ENCODE measurements at regions not wholly inside any gene's neighbourhood (a gene's known extent, or its start where the extent isn't known, plus 50 kb on each side); places are given as distances from the start of the nearest gene placed in this dataset.

DNA sequence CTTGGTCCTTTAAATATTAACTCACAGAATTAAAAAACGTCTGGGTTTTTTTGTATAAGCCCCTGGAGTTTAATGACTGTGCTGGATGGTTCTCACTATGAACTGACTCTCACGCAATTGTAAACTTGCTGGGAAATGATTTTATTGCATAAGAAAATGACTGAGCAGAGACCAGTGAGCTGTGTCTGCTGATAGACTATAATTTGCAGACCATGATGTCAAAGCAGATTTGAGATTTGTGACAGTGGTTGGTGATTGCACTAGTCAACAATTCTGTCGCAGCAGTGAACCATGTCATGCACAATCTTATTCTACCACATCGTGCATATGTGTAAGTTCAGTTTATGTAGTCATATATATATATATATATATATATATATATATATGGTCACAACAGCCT, 85.7 kb upstream of the C9orf72 start:
- H3K4me3 ChIP-seq (ENCODE audit: insufficient read length, low read depth) = no peak overlapping the region
- no peaks in the 10 kb centered on the region for H3K4me1 ChIP-seq (ENCODE audit: insufficient read depth, insufficient read length)
- no peak for DNase-seq (ENCODE audit: low read depth, low spot score)
- TF ChIP-seq SUZ12 (IDR thresholded peaks at IDR 0.05; ENCODE audit: extremely low read depth, insufficient read depth, insufficient read length) (no peak), ZNF274 (IDR thresholded peaks at IDR 0.05; ENCODE audit: low read depth, low read length) (no peak), YY1 (IDR thresholded peaks at IDR 0.05; ENCODE audit: insufficient read depth, insufficient read length) (no peak)
- no peaks in the 10 kb centered on the region for H3K36me3 ChIP-seq (ENCODE audit: insufficient read depth, insufficient read length, low read length)
- H3K27me3 ChIP-seq (ENCODE audit: insufficient read depth, insufficient read length) = no peaks in the 10 kb centered on the region
- no peaks in the 10 kb centered on the region for H3K9me3 ChIP-seq (ENCODE audit: insufficient read depth, low read length)
- H3K9ac ChIP-seq (ENCODE audit: insufficient read length, low read depth) = no peak overlapping the region

DNA sequence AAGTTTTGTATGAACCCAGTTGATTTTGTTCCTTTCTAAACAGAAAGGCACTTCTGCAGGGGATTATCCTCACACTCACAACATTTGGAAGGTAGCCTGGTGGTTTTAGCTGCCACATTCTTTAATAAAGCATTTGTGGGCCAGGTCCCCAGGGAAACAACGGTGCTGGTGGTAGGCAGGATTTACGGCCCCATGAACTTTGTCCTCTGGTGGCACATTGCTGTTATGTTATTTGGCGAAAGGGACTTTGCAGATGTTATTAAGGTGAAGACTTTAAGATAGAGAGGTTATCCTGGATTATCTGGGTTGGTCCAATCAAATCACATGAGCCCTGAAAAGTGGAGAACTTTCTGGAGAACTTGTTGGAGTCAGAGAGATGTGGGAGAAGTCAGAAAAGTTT, 86.3 kb upstream of the C9orf72 start:
- Histone ChIP-seq H3K4me1 (ENCODE audit: insufficient read depth, insufficient read length) (no peaks in the 10 kb centered on the region), H3K9ac (ENCODE audit: insufficient read length, low read depth) (no peak overlapping the region), H3K27me3 (ENCODE audit: insufficient read depth, insufficient read length) (no peaks in the 10 kb centered on the region), H3K9me3 (ENCODE audit: insufficient read depth, low read length) (no peaks in the 10 kb centered on the region), H3K36me3 (ENCODE audit: insufficient read depth, insufficient read length, low read length) (no peaks in the 10 kb centered on the region), H3K4me3 (ENCODE audit: insufficient read length, low read depth) (no peak overlapping the region)
- TF ChIP-seq SUZ12 (IDR thresholded peaks at IDR 0.05; ENCODE audit: extremely low read depth, insufficient read depth, insufficient read length) (no peak), ZNF274 (IDR thresholded peaks at IDR 0.05; ENCODE audit: low read depth, low read length) (no peak), YY1 (IDR thresholded peaks at IDR 0.05; ENCODE audit: insufficient read depth, insufficient read length) (no peak)
- no peak for DNase-seq (ENCODE audit: low read depth, low spot score)

DNA sequence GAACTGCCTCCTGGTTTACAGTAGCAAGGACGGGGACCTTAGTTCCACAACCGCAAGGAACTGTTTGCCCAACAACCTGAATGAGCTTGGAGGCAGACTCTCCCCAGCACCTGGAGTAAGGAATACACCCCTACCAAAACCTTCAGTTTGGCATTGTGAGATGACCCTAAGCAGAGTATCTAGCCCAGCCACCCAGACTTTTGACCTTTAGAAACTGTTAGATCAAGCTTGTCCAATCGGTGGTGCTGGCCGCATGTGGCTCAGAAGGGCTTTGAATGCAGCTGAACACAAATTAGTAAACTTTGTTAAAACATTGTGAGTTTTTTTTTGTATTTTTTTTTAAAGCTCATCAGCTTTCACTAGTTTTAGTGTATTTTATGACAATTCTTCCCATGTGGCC, 86.9 kb upstream of the C9orf72 start:
- Histone ChIP-seq H3K9me3 (ENCODE audit: insufficient read depth, low read length) (no peaks in the 10 kb centered on the region), H3K9ac (ENCODE audit: insufficient read length, low read depth) (no peak overlapping the region), H3K27me3 (ENCODE audit: insufficient read depth, insufficient read length) (no peaks in the 10 kb centered on the region), H3K36me3 (ENCODE audit: insufficient read depth, insufficient read length, low read length) (no peaks in the 10 kb centered on the region), H3K4me1 (ENCODE audit: insufficient read depth, insufficient read length) (no peaks in the 10 kb centered on the region), H3K4me3 (ENCODE audit: insufficient read length, low read depth) (no peak overlapping the region)
- TF ChIP-seq ZNF274 (IDR thresholded peaks at IDR 0.05; ENCODE audit: low read depth, low read length) (no peak), SUZ12 (IDR thresholded peaks at IDR 0.05; ENCODE audit: extremely low read depth, insufficient read depth, insufficient read length) (no peak), YY1 (IDR thresholded peaks at IDR 0.05; ENCODE audit: insufficient read depth, insufficient read length) (no peak)
- no peak for DNase-seq (ENCODE audit: low read depth, low spot score)

DNA sequence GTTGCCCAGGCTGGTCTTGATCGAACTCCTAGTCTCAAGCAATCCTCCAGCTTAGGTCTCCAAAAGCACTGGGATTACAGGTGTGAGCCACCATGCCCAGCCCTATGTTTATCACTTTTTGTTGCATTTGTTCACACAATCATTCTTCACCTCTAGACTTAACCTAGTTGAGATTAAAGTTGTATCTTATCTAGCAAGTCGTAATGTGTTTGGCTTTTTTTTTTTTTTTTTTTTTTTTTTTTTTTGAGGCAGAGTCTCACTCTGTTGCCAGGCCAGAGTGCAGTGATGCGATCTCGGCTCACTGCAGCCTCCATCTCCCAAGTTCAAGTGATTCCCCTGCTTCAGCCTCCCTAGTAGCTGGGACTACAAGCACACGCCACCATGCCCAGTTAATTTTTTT, 90.2 kb upstream of the C9orf72 start:
- Histone ChIP-seq H3K4me3 (ENCODE audit: insufficient read length, low read depth) (no peak overlapping the region), H3K9me3 (ENCODE audit: insufficient read depth, low read length) (no peaks in the 10 kb centered on the region), H3K9ac (ENCODE audit: insufficient read length, low read depth) (no peak overlapping the region), H3K27me3 (ENCODE audit: insufficient read depth, insufficient read length) (no peaks in the 10 kb centered on the region), H3K36me3 (ENCODE audit: insufficient read depth, insufficient read length, low read length) (no peaks in the 10 kb centered on the region), H3K4me1 (ENCODE audit: insufficient read depth, insufficient read length) (no peaks in the 10 kb centered on the region)
- DNase-seq (ENCODE audit: low read depth, low spot score) = no peak
- TF ChIP-seq ZNF274 (IDR thresholded peaks at IDR 0.05; ENCODE audit: low read depth, low read length) (no peak), SUZ12 (IDR thresholded peaks at IDR 0.05; ENCODE audit: extremely low read depth, insufficient read depth, insufficient read length) (no peak), YY1 (IDR thresholded peaks at IDR 0.05; ENCODE audit: insufficient read depth, insufficient read length) (no peak)

DNA sequence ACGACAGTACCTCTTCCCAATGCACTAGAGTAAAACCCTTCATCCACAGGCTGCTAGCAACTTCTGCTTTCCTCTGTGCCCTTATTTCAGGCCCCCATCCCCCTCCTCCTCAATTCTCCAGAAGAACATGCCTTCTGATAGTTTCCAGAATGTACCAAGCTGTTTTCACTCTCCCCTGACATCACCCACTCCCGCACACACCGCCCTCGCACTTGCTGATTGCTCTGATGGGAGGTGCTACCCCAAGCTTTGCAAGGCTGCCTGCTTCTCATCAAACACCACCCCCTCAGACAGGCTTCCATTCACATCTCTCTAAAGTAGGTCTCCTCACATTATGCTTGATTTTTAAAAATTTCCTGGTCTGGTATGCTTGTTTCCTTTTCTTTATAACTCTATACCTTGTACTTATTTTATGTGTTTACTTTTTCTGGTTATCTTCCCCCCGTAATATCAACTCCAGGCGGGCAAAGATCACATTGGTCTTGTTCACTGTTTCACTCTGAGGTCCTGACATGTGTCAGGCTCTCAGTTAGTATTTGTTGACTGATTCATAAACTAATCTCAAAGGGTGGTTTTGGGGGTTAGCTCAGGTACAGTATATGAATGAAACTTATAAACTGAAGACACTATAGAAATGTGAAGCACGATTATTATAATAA, 91.0 kb upstream of the C9orf72 start:
- H3K36me3 ChIP-seq (ENCODE audit: insufficient read depth, insufficient read length, low read length) = no peaks in the 10 kb centered on the region
- no peak for TF ChIP-seq ZNF274 (IDR thresholded peaks at IDR 0.05; ENCODE audit: low read depth, low read length)
- no peak for TF ChIP-seq YY1 (IDR thresholded peaks at IDR 0.05; ENCODE audit: insufficient read depth, insufficient read length)
- no peak for TF ChIP-seq SUZ12 (IDR thresholded peaks at IDR 0.05; ENCODE audit: extremely low read depth, insufficient read depth, insufficient read length)

DNA sequence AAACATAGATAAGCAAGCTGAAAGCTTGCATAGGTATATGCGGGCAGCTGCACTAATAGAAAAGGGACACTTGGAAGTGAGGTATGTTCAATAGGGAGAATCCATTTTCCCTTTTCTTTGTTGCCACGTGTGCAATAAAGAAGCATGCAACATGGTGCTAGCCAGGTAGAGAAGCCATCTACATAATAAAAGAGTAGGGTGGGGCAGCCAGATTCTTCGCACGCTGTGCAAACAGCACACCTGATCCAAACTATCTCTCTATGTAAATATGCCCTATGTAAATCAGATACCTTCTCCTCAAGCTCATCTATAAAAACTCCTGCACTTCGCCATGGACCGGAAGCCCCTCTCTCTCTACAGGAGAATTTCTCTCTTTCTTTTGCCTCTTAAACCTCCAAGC, 91.9 kb upstream of the C9orf72 start:
- no peaks in the 10 kb centered on the region for H3K9me3 ChIP-seq (ENCODE audit: insufficient read depth, low read length)
- TF ChIP-seq SUZ12 (IDR thresholded peaks at IDR 0.05; ENCODE audit: extremely low read depth, insufficient read depth, insufficient read length) = no peak
- TF ChIP-seq ZNF274 (IDR thresholded peaks at IDR 0.05; ENCODE audit: low read depth, low read length) = no peak
- no peak for TF ChIP-seq YY1 (IDR thresholded peaks at IDR 0.05; ENCODE audit: insufficient read depth, insufficient read length)
- DNase-seq (ENCODE audit: low read depth, low spot score) = no peak
- no peak overlapping the region for H3K9ac ChIP-seq (ENCODE audit: insufficient read length, low read depth)
- H3K4me3 ChIP-seq (ENCODE audit: insufficient read length, low read depth) = no peak overlapping the region
- no peaks in the 10 kb centered on the region for H3K4me1 ChIP-seq (ENCODE audit: insufficient read depth, insufficient read length)
- H3K27me3 ChIP-seq (ENCODE audit: insufficient read depth, insufficient read length) = no peaks in the 10 kb centered on the region
- H3K36me3 ChIP-seq (ENCODE audit: insufficient read depth, insufficient read length, low read length) = no peaks in the 10 kb centered on the region

More for the DNA sequence above, 91.0 kb upstream of the C9orf72 start:
- H3K27me3 ChIP-seq (ENCODE audit: insufficient read depth, insufficient read length) = no peaks in the 10 kb centered on the region
- DNase-seq (ENCODE audit: low read depth, low spot score) = no peak
- H3K4me1 ChIP-seq (ENCODE audit: insufficient read depth, insufficient read length) = no peaks in the 10 kb centered on the region
- no peak overlapping the region for H3K9ac ChIP-seq (ENCODE audit: insufficient read length, low read depth)
- H3K9me3 ChIP-seq (ENCODE audit: insufficient read depth, low read length) = no peaks in the 10 kb centered on the region
- no peak overlapping the region for H3K4me3 ChIP-seq (ENCODE audit: insufficient read length, low read depth)

DNA sequence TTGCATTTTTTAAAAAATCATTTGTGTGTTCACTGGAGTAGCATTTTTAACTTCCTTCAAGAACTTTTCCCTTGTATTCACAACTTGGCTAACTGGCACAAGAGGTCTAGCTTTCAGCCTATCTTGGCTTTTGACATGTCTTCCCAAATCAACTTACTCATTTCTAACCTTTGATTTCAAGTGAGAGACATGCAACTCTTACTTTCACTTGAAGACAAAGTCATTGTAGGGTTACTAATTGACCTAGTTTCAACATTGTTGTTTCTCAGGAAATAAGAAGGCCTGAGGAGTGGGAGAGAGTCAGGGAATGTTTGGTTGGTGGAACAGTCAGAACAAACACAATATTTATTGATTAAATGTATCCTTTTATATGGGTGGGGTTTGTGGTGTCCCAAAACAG, 95.0 kb upstream of the C9orf72 start:
- H3K9me3 ChIP-seq (ENCODE audit: insufficient read depth, low read length) = no peaks in the 10 kb centered on the region
- no peaks in the 10 kb centered on the region for H3K4me1 ChIP-seq (ENCODE audit: insufficient read depth, insufficient read length)
- H3K27me3 ChIP-seq (ENCODE audit: insufficient read depth, insufficient read length) = peaks cover 4% of the 10 kb centered on the region
- TF ChIP-seq SUZ12 (IDR thresholded peaks at IDR 0.05; ENCODE audit: extremely low read depth, insufficient read depth, insufficient read length) = no peak
- no peak for TF ChIP-seq YY1 (IDR thresholded peaks at IDR 0.05; ENCODE audit: insufficient read depth, insufficient read length)
- TF ChIP-seq ZNF274 (IDR thresholded peaks at IDR 0.05; ENCODE audit: low read depth, low read length) = no peak
- H3K9ac ChIP-seq (ENCODE audit: insufficient read length, low read depth) = no peak overlapping the region
- DNase-seq (ENCODE audit: low read depth, low spot score) = no peak
- H3K4me3 ChIP-seq (ENCODE audit: insufficient read length, low read depth) = no peak overlapping the region
- H3K36me3 ChIP-seq (ENCODE audit: insufficient read depth, insufficient read length, low read length) = no peaks in the 10 kb centered on the region

All from NT2/D1 (cell line).